H1 (cell line): ENCODE measurements at regions not wholly inside any gene's neighbourhood (a gene's known extent, or its start where the extent isn't known, plus 50 kb on each side); places are given as distances from the start of the nearest gene placed in this dataset.

Experiments used
- CTCF ChIA-PET: fragments of 300-600 bp; sonication (Branson Sonifier 250); formaldehyde crosslinking; loops from one replicate; lab custom pipeline; 2021; ENCODE audit not compliant: partially characterized antibody; lab: Charles Lee
- POLR2A ChIA-PET: fragments of 300-600 bp; sonication (Branson Sonifier 250); formaldehyde crosslinking; loops from one replicate; lab custom pipeline; 2021; ENCODE audit warnings: inconsistent platforms; ENCODE audit not compliant: partially characterized antibody; lab: Charles Lee
- DNase-seq, 2 experiments: peaks; one replicate each; pipeline versions ENCODE4 v3.0.0 to v3.0.0-alpha.2; 2010 to 2022; ENCODE audit warnings: low spot score in 2 of 2, low read depth in 1 of 2, mixed read lengths in 1 of 2
- FAIRE-seq: peaks from 2 replicates; lab custom pipeline; 2011; peaks lifted over from hg19 to GRCh38; lab: Jason Lieb, UNC
- H2AFZ ChIP-seq: 2 replicates; pipeline ENCODE4 v1.8.1; 2012; ENCODE audit warnings: low read length, inconsistent platforms
- H2AK5ac ChIP-seq: 2 replicates; pipeline ENCODE4 v1.6.1; 2013; ENCODE audit warnings: low read depth, low read length
- H2BK120ac ChIP-seq: replicated peaks from 2 replicates; pipeline ENCODE3; 2013; ENCODE audit warnings: low read depth, low read length, inconsistent platforms
- H2BK12ac ChIP-seq: 2 replicates; pipeline ENCODE4 v1.6.1; 2013; ENCODE audit warnings: low read depth, low read length
- H2BK15ac ChIP-seq: 2 replicates; pipeline ENCODE4 v1.6.1; 2013; ENCODE audit warnings: low read length
- H2BK20ac ChIP-seq: 2 replicates; pipeline ENCODE4 v1.6.1; 2013; ENCODE audit warnings: low read length
- H2BK5ac ChIP-seq: 2 replicates; pipeline ENCODE4 v1.6.1; 2013; ENCODE audit warnings: low read depth, low read length
- H3K14ac ChIP-seq: 2 replicates; pipeline ENCODE4 v1.6.1; 2013; ENCODE audit warnings: inconsistent platforms; ENCODE audit not compliant: insufficient read length
- H3K18ac ChIP-seq: 2 replicates; pipeline ENCODE4 v1.6.1; 2013; ENCODE audit warnings: low read length; ENCODE audit errors: extremely low read depth
- H3K23ac ChIP-seq: 2 replicates; pipeline ENCODE4 v1.6.1; 2013; ENCODE audit warnings: inconsistent platforms; ENCODE audit not compliant: insufficient read length
- H3K23me2 ChIP-seq: 2 replicates; pipeline ENCODE4 v1.6.1; 2013; ENCODE audit warnings: low read depth, low read length
- H3K27ac ChIP-seq: 2 replicates; pipeline ENCODE4 v1.6.1; 2011; ENCODE audit warnings: low read depth, low read length, inconsistent platforms
- H3K27me3 ChIP-seq, 4 experiments: replicated peaks in 1 of 4; 1 replicate in 1 of 4; 2 replicates in 3 of 4; pipeline versions ENCODE4 v1.6.1 to v1.8.1; 2011 to 2013; ENCODE audit warnings: low read length in 3 of 4, mild to moderate bottlenecking in 3 of 4, inconsistent platforms in 2 of 4, mixed read lengths in 2 of 4, moderate library complexity in 1 of 4; ENCODE audit not compliant: control insufficient read depth in 3 of 4, insufficient read depth in 3 of 4; ENCODE audit errors: extremely low read depth in 1 of 4
- H3K36me3 ChIP-seq, 4 experiments: 2 replicates each; pipeline versions ENCODE4 v1.6.1 to v1.8.1; 2011 to 2013; ENCODE audit warnings: mild to moderate bottlenecking in 4 of 4, low read length in 3 of 4, moderate library complexity in 2 of 4, control low read depth in 1 of 4, inconsistent platforms in 1 of 4; ENCODE audit not compliant: insufficient read depth in 4 of 4, control insufficient read depth in 2 of 4
- H3K4ac ChIP-seq: replicated peaks from 2 replicates; pipeline ENCODE3; 2013; ENCODE audit warnings: low read length, low read depth, mixed read lengths, inconsistent platforms; ENCODE audit not compliant: insufficient read length
- H3K4me1 ChIP-seq, 4 experiments: replicated peaks in 1 of 4; 1 replicate in 1 of 4; 2 replicates in 3 of 4; pipeline versions ENCODE4 v1.6.1 to v1.8.1; 2011 to 2013; ENCODE audit warnings: low read length in 3 of 4, inconsistent platforms in 2 of 4, mixed read lengths in 1 of 4; ENCODE audit not compliant: insufficient read depth in 4 of 4, control insufficient read depth in 3 of 4
- H3K4me2 ChIP-seq, 2 experiments: 2 replicates each; pipeline versions ENCODE4 v1.6.1 to v1.8.1; 2011 to 2013; ENCODE audit warnings: low read depth in 2 of 2, low read length in 2 of 2, control low read depth in 1 of 2, inconsistent platforms in 1 of 2, mild to moderate bottlenecking in 1 of 2; ENCODE audit not compliant: insufficient read depth in 1 of 2
- H3K4me3 ChIP-seq, 4 experiments: fragments of 200-600, 300-600 bp in 1 of 4; sonication (generic), shearing (Covaris generic), sonication (Bioruptor Twin) in 1 of 4; 2 replicates each; pipeline versions ENCODE4 v1.5.1 to v1.8.1; 2011 to 2016; ENCODE audit warnings: low read length in 4 of 4, low read depth in 3 of 4, control low read depth in 2 of 4, inconsistent platforms in 2 of 4, mild to moderate bottlenecking in 2 of 4, mixed read lengths in 1 of 4, moderate library complexity in 1 of 4; ENCODE audit not compliant: insufficient read depth in 2 of 4; ENCODE audit errors: extremely low read depth in 1 of 4
- H3K56ac ChIP-seq: replicated peaks from 2 replicates; pipeline ENCODE3; 2013; ENCODE audit warnings: low read depth, mild to moderate bottlenecking, mixed read lengths, low read length, inconsistent platforms; ENCODE audit not compliant: insufficient read length
- H3K79me1 ChIP-seq: 2 replicates; pipeline ENCODE4 v1.6.1; 2013; ENCODE audit warnings: low read depth, low read length, control low read depth
- H3K79me2 ChIP-seq, 2 experiments: 2 replicates each; pipeline versions ENCODE4 v1.6.1 to v1.8.1; 2012 to 2013; ENCODE audit warnings: low read length in 2 of 2, mild to moderate bottlenecking in 2 of 2, inconsistent platforms in 1 of 2; ENCODE audit not compliant: insufficient read depth in 2 of 2, control insufficient read depth in 1 of 2
- H3K9ac ChIP-seq, 4 experiments: replicated peaks in 1 of 4; 1 replicate in 1 of 4; 2 replicates in 3 of 4; pipeline versions ENCODE4 v1.6.1 to v1.8.1; 2011 to 2013; ENCODE audit warnings: low read depth in 3 of 4, low read length in 3 of 4, control low read depth in 2 of 4, mild to moderate bottlenecking in 2 of 4, moderate library complexity in 2 of 4, inconsistent platforms in 1 of 4; ENCODE audit errors: extremely low read depth in 1 of 4
- H3K9me3 ChIP-seq, 2 experiments: 2 replicates each; pipeline versions ENCODE4 v1.6.1 to v1.8.1; 2012 to 2013; ENCODE audit warnings: mild to moderate bottlenecking in 2 of 2, moderate library complexity in 2 of 2, control low read depth in 1 of 2, inconsistent platforms in 1 of 2, low read depth in 1 of 2, low read length in 1 of 2, mixed read lengths in 1 of 2; ENCODE audit not compliant: insufficient read depth in 2 of 2
- H4K20me1 ChIP-seq, 2 experiments: replicated peaks in 1 of 2; 2 replicates each; pipeline versions ENCODE3 to v1.8.1; 2011 to 2013; ENCODE audit warnings: inconsistent platforms in 2 of 2, low read length in 2 of 2, mild to moderate bottlenecking in 1 of 2; ENCODE audit not compliant: insufficient read depth in 2 of 2, control insufficient read depth in 1 of 2
- H4K5ac ChIP-seq: 2 replicates; pipeline ENCODE4 v1.6.1; 2013; ENCODE audit warnings: low read length, low read depth, mixed read lengths, inconsistent platforms; ENCODE audit not compliant: insufficient read length
- H4K8ac ChIP-seq: 2 replicates; pipeline ENCODE4 v1.8.0; 2013; ENCODE audit warnings: mild to moderate bottlenecking, moderate library complexity, low read length, inconsistent platforms; ENCODE audit not compliant: insufficient read depth; ENCODE audit errors: extremely low read depth
- H4K91ac ChIP-seq: replicated peaks from 2 replicates; pipeline ENCODE3; 2013; ENCODE audit warnings: low read length, mixed read lengths, inconsistent platforms; ENCODE audit not compliant: insufficient read length
- RNF2 ChIP-seq: fragments of 200-900, 300-1000 bp; sonication (generic); IDR thresholded peaks from 2 replicates; pipeline ENCODE4 v1.7.1; 2016; ENCODE audit warnings: borderline replicate concordance, low read depth, mild to moderate bottlenecking, antibody characterized with exemption, low read length; ENCODE audit not compliant: poor library complexity, severe bottlenecking; ENCODE audit errors: missing control alignments
- TEAD4 ChIP-seq: IDR thresholded peaks from 2 replicates; pipeline ENCODE4 v1.6.1; 2012; ENCODE audit warnings: low read depth, low read length, inconsistent platforms, mixed read lengths
- ZNF274 ChIP-seq: IDR thresholded peaks from 2 replicates; pipeline ENCODE4 v1.7.0; 2012; ENCODE audit warnings: low read length, borderline replicate concordance; ENCODE audit errors: extremely low read depth
- WGBS, 2 experiments: shearing (Covaris generic) in 1 of 2; methylation state at CpG; one replicate each; pipeline versions ENCODE4 v1.1.6 to v1.1.7; 2013 to 2015; ENCODE audit warnings: low lambda C conversion rate in 2 of 2, mixed read lengths in 2 of 2, inconsistent platforms in 1 of 2, low coverage in 1 of 2, missing lambda C conversion rate in 1 of 2; ENCODE audit not compliant: insufficient replicate concordance in 2 of 2, insufficient coverage in 1 of 2, insufficient read length in 1 of 2; ENCODE audit errors: extremely low coverage in 1 of 2, missing lambda C conversion rate in 1 of 2; 5-methylcytosine and 5-hydroxymethylcytosine counted together

DNA sequence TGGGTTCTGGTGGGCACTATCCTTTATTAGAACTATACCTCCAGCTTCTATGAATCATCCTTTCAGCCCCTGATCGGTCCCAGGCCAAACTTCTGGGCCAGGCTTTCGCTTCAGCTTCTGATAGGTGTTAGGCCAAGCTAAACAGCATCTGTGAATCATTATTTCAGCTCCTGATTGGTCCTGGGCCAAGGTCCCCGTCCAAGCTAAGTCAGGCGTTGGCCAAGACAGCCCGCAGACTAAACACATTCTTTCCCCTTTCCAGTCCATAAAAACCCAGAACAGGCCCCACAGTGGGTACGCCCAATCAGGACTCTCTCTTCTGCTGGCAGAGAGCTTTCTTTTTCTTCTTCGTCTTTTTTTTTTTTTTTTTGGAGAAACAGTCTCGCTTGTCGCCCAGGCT is 1808.9 kb upstream of the SEL1L start:
- H2BK20ac ChIP-seq: no peak overlapping the region
- H2BK5ac ChIP-seq: no peak overlapping the region
- H3K9ac ChIP-seq: no peak overlapping the region
- no peak overlapping the region for H3K4me2 ChIP-seq
- no peak overlapping the region for H3K14ac ChIP-seq
- H3K27me3 ChIP-seq: no peaks in the 10 kb centered on the region
- H3K36me3 ChIP-seq: no peaks in the 10 kb centered on the region
- H3K9me3 ChIP-seq: no peaks in the 10 kb centered on the region
- H4K8ac ChIP-seq: no peak overlapping the region
- DNase-seq (no peak), FAIRE-seq (no peak)
- no peak overlapping the region for H4K91ac ChIP-seq
- no peak overlapping the region for H2AK5ac ChIP-seq
- H4K20me1 ChIP-seq: no peaks in the 10 kb centered on the region
- no peak overlapping the region for H2BK12ac ChIP-seq
- WGBS, 2 experiments: 89% methylated on average over 6 of the region's 9 CpGs; no CpG with 5 or more reads in 1 of the 2 experiments
- H4K5ac ChIP-seq: no peak overlapping the region
- H3K4me3 ChIP-seq: no peak overlapping the region
- H3K79me2 ChIP-seq: no peaks in the 10 kb centered on the region
- CTCF ChIA-PET: interaction anchor here (1.0 to 1.1 kb wide), 2 partner anchors 17 to 18 kb away, joined by 3 read pairs; no protein-coding TSS in a partner anchor
- no peak overlapping the region for H3K23ac ChIP-seq
- no peaks in the 10 kb centered on the region for H3K4me1 ChIP-seq
- POLR2A ChIA-PET: no interaction called here
- H3K79me1 ChIP-seq: no peaks in the 10 kb centered on the region
- no peak overlapping the region for H3K4ac ChIP-seq
- H3K27ac ChIP-seq: no peak overlapping the region
- H2BK120ac ChIP-seq: no peak overlapping the region
- no peak overlapping the region for H2BK15ac ChIP-seq
- no peak overlapping the region for H3K18ac ChIP-seq
- H3K23me2 ChIP-seq: no peaks in the 10 kb centered on the region
- H2AFZ ChIP-seq: no peak overlapping the region
- H3K56ac ChIP-seq: no peak overlapping the region
- TF ChIP-seq ZNF274: no peak
- TF ChIP-seq RNF2: no peak
- TF ChIP-seq TEAD4: no peak
